Fibroblast of skin of right quadriceps (primary cell): ENCODE measurements at regions not wholly inside any gene's neighbourhood (a gene's known extent, or its start where the extent isn't known, plus 50 kb on each side); places are given as distances from the start of the nearest gene placed in this dataset.
"Not testable (repeated sequence)": the region's sequence is repeated elsewhere in the genome, so short reads cannot be mapped to it uniquely, and the experiment has no call there.

Experiments
- DNase-seq: peaks from one replicate; pipeline ENCODE4 v3.0.0-alpha.2; 2013

DNA sequence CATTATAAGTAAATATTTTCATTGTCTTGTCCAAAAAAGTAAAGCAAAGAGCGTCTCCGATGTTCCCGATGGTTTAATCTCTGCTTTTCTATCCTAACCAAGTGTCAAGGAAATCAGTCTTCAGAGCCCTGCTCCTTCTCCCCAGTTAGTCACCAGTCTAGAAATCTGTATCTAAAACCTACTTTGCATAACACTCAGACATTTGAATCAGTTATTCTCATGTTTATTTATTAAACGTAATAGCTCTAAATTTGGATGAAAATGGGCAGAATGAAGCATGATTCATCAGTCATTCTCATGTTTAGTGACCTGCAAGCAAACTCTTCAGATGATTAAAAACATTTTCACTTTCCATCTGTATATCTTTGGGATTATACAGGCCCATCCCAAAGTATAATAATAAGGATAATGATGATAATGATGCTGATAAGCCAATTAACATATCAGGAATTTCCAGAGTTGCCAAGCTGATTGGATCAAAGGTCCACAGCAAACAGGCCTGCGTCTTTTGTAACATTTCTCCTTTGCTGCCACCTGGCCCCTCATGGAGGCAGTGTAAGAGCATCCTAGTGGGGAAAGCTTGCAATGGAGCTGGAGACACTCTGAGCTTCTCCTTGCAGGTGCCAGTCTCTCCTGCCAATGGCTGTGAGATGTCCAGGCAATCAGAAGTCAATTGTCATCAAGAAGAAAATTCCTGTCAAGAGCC is 273.9 kb downstream of the IGSF11 start:
- DNase-seq: no peak

DNA sequence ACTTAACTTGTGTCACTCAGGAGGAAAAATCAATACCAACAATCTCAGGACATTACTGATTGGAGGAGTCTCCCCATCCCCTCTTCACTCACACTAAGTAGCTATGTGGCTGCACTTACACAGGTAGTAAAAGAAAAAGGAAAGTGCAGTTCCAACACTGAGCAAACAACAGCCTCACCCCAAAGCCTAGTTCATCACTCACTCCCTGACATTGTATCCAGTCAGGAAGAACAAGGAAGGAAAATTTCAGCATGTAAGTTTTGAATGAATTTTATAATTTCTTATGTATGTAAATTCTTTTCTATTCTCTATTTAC is 273.4 kb downstream of the IGSF11 start:
- no peak for DNase-seq

- no peak for DNase-seq
These were observed 268.9 kb downstream of the IGSF11 start for GRCh38 chr3:118765636-118766305.

DNA sequence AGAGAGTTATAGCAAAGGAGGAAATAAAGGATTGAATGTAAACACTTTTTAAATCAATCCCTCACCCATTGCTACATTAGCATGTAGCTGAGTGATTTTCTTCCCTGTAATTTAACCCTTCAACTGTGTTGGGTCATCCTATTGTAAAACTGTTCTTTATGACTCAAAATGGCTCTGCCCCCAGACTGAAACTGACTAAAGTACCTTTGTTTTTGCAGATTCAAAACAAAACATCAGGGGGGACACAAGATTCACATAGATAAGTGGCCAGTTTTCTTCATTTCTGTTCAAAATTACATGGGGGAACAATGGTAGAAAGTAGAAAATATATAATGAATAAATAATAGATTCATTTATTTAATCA is 268.4 kb downstream of the IGSF11 start:
- DNase-seq: no peak

DNA sequence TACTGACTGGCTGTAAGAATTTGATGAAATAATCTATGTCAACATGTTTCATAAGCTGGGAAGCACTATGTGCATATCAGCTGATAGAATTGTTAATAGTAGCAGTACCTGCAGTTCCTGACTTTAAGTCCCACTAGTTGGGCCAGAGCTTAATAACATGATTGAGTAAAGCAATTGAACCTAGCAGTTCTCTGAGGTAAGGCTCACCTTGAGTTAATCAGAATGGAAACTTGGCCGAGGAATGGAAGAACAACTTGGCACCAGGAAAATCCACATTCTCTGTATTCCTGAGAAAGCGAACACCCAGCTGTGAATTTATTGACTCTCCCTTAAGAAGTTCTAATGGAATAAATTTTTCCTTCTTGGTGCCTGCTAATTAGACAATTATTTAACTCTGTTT is 262.6 kb downstream of the IGSF11 start:
- DNase-seq: no peak

DNA sequence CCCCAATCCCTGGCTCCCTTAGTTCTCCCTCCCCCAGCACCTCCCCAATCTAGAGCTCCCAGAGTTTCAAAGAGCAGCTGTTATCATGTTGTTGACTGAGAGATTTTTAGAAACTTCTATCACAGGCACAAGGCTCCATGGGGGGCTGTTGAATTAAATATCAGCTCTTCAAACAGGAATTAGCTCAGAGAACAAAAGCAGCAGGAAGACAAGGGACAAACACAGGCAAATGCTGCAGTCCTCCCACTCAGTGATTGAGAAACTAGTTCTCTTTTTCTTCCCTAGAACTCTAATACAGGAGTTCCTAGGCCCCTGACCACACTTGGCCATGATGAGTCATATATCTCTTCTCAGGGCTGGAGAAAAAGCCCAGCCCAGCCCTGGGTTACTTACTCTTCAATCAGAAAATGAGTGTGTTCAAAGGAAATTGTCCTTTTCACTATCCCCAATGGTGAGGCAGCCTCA is 262.1 kb downstream of the IGSF11 start:
- no peak for DNase-seq

DNA sequence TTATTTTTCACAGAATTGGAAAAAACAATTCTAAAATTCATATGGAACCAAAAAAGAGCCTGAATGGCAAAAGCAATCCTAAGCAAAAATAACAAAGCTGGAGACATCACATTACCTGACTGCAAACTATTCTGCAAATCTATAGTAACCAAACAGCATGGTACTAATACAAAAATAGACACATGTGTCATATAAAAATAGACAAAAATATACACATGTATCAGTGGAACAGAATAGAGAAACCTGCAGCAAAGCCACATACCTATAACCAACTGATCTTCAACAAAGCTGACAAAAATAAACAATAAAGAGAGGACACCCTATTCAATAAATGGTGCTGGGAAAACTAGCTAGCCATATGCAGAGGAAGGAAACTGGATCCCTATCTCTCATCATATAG is 259.6 kb downstream of the IGSF11 start:
- no peak for DNase-seq

- no peak for DNase-seq
These were observed 256.4 kb downstream of the IGSF11 start for GRCh38 chr3:118778201-118778600.

DNA sequence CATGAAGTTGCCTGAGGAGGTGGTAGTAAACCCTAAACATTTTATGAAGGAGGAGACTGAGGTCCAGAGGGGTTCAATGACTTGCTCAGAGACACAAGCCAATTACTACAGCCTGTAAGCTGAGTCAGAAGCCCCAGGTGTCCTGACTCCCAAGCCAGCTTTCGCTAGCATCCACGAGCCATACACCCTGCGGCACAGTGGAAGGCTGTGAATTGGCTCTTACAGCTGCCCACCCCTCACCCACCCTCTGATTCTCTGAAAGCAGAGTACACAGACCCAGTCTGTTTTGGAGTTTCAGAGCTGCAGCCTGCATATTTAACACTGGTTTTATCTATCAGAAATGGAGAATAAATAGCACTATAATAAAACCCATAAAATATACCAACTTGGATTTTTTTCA is 253.4 kb downstream of the IGSF11 start:
- DNase-seq: no peak

GRCh38 chr3:118781839-118782238 is 252.8 kb downstream of the IGSF11 start:
- DNase-seq: no peak

- DNase-seq: no peak
These were observed 251.9 kb downstream of the IGSF11 start for GRCh38 chr3:118782755-118783202.

GRCh38 chr3:118785415-118785814 is 249.2 kb downstream of the IGSF11 start:
- no peak for DNase-seq

DNA sequence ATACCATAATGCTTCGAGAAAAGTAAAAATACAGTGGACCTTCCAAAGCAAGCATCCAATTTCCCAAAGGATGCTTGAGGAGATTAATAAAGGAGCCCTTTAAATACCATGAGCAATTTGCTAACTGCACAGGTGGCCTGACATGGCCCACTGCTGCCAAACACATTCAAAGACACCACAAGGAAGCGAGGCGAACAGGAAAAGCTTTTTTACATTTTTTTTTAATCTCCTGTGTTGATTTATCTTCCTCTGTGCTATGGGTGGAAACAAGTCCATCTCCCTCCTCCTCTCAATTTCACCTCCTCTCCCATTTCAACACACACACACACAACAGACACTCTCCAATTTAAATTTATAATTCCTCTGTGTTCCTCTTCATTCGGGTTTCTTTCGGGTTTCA is 243.4 kb downstream of the IGSF11 start:
- DNase-seq: no peak

DNA sequence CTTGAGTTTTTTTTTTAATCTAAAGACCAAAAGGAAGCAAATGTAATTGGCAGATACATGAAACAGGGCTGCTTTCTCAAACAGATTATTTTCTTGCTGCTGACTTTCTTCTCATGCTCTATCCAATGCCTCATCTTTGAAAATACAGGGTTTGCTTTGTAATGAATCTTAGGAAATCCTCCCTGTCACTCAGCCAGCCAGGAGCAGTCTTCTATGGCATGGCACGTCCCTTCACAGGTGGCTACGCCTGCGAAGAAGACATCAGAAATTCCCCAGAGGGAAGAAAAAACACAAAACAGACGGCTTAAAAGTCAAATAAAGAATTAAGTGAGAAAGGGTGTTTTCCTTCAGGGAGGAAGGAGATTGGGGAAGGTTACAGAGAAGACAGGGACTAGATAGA is 242.5 kb downstream of the IGSF11 start:
- DNase-seq: no peak

DNA sequence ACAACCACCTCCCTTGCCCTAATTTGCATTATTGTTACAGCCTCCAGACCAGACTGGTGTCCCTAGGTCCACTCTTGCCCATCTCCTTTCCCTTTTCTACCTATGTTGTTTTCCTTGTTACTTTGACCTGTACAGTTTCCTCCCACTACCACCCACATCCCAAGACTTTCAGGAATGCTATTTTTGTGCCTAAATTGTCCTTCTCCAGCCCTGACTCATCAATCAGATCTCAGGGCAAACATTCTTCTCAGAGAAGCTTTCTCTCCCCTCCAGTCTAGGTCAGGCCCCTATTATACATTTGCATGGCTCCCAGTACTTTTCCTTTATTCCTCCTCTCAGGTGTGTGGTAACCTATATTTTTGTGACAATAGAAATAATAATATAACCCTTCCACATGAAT is 241.5 kb downstream of the IGSF11 start:
- no peak for DNase-seq

GRCh38 chr3:118799303-118799702 is 235.3 kb downstream of the IGSF11 start:
- DNase-seq: no peak

- no peak for DNase-seq
These were observed 232.7 kb downstream of the IGSF11 start for GRCh38 chr3:118801899-118802298.

GRCh38 chr3:118802325-118803095 is 232.1 kb downstream of the IGSF11 start:
- no peak for DNase-seq

- DNase-seq: no peak
These were observed 231.6 kb downstream of the IGSF11 start for GRCh38 chr3:118803096-118803476.

GRCh38 chr3:118805007-118805406 is 229.6 kb downstream of the IGSF11 start:
- DNase-seq: no peak

- no peak for DNase-seq
These were observed 228.2 kb downstream of the IGSF11 start for GRCh38 chr3:118806423-118806822.

DNA sequence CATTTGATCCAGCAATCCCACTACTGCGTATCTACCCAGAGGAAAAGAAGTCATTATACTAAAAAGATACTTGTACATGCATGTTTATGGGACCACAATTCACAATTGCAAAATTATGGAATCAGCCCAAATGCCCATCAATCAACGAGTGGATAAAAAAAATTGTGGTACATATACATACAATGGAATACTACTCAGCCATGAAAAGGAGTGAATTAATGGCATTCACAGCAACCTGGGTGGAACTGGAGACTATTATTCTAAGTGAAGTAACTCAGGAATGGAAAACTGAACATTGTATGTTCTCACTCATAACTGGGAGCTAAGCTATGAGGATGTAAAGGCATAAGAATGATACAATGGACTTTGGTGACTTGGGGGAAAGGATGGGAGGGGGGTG is 227.3 kb downstream of the IGSF11 start:
- DNase-seq: not testable (repeated sequence)

GRCh38 chr3:118808723-118809122 is 225.9 kb downstream of the IGSF11 start:
- DNase-seq: no peak
